SK-N-SH (cell line): ENCODE measurements at regions not wholly inside any gene's neighbourhood (a gene's known extent, or its start where the extent isn't known, plus 50 kb on each side); places are given as distances from the start of the nearest gene placed in this dataset.
"Not testable (repeated sequence)": the region's sequence is repeated elsewhere in the genome, so short reads cannot be mapped to it uniquely, and the experiment has no call there.

Source experiments
- CHD2 ChIP-seq: fragments of 150-350 bp; IDR thresholded peaks from 2 replicates; pipeline ENCODE4 v1.6.1; 2018; ENCODE audit warnings: low read length; ENCODE audit not compliant: partially characterized antibody
- EP300 ChIP-seq, 2 experiments: IDR thresholded peaks; 2 replicates each; pipeline versions ENCODE4 v1.4.0 to v1.6.1; 2012; ENCODE audit warnings: borderline replicate concordance in 1 of 2, low read depth in 1 of 2, low read length in 1 of 2
- EZH2phosphoT487 ChIP-seq: fragments of 200-600 bp; sonication (generic); IDR thresholded peaks from 2 replicates; pipeline ENCODE4 v1.6.1; 2017; ENCODE audit warnings: low read depth, mixed run types, mild to moderate bottlenecking, antibody characterized with exemption, moderate library complexity, borderline replicate concordance
- FOXM1 ChIP-seq: IDR thresholded peaks from 2 replicates; pipeline ENCODE4 v1.4.0; 2012; ENCODE audit warnings: low read depth, mild to moderate bottlenecking
- MAX ChIP-seq: IDR thresholded peaks from 2 replicates; pipeline ENCODE4 v1.4.0; 2012; ENCODE audit warnings: low read depth
- POLR2AphosphoS5 ChIP-seq: IDR thresholded peaks from 2 replicates; pipeline ENCODE4 v1.6.1; 2012; ENCODE audit warnings: low read depth, low read length
- RAD21 ChIP-seq: IDR thresholded peaks from 2 replicates; pipeline ENCODE4 v1.6.1; 2012; ENCODE audit warnings: mild to moderate bottlenecking, low read length
- RFX5 ChIP-seq: IDR thresholded peaks from 2 replicates; pipeline ENCODE4 v1.6.1; 2012; ENCODE audit warnings: mild to moderate bottlenecking, improper control_type of control experiment, low read length
- SIN3A ChIP-seq: IDR thresholded peaks from 2 replicates; pipeline ENCODE4 v1.6.1; 2012; ENCODE audit warnings: low read depth, mild to moderate bottlenecking, low read length, moderate library complexity, borderline replicate concordance
- SMC3 ChIP-seq: IDR thresholded peaks from 2 replicates; pipeline ENCODE4 v1.6.1; 2012; ENCODE audit warnings: low read depth, low read length, improper control_type of control experiment
- TEAD4 ChIP-seq: IDR thresholded peaks from 2 replicates; pipeline ENCODE4 v1.4.0; 2012; ENCODE audit warnings: mild to moderate bottlenecking, borderline replicate concordance; ENCODE audit not compliant: insufficient read depth
- YY1 ChIP-seq: IDR thresholded peaks from 2 replicates; pipeline ENCODE4 v1.4.0; 2012; ENCODE audit warnings: low read depth, mild to moderate bottlenecking
- TF ChIP-seq, protein P1 (sequence below): fragments of 200-600 bp; sonication (generic); IDR thresholded peaks from 2 replicates; pipeline ENCODE4 v1.6.1; 2017; ENCODE audit warnings: antibody characterized with exemption, mild to moderate bottlenecking, moderate library complexity

DNA sequence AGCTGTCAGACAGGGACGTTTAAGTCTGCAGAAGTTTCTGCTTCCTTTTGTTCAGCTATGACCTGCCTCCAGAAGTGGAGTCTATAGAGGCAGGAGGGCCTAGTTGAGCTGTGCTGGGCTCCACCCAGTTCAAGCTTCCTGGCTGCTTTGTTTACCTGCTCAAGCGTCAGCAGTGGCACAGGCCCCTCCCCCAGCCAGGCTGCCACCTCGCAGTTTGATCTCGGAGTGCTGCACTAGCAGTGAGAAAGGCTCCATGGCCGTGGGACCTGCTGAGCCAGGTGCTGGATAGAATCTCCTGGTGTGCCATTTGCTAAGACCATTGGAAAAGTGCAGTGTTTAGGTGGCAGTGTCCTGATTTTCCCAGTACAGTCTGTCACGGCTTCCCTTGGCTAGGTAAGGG lies 887.6 kb upstream of the ADGRL4 start:
- TF ChIP-seq, protein P1, sequence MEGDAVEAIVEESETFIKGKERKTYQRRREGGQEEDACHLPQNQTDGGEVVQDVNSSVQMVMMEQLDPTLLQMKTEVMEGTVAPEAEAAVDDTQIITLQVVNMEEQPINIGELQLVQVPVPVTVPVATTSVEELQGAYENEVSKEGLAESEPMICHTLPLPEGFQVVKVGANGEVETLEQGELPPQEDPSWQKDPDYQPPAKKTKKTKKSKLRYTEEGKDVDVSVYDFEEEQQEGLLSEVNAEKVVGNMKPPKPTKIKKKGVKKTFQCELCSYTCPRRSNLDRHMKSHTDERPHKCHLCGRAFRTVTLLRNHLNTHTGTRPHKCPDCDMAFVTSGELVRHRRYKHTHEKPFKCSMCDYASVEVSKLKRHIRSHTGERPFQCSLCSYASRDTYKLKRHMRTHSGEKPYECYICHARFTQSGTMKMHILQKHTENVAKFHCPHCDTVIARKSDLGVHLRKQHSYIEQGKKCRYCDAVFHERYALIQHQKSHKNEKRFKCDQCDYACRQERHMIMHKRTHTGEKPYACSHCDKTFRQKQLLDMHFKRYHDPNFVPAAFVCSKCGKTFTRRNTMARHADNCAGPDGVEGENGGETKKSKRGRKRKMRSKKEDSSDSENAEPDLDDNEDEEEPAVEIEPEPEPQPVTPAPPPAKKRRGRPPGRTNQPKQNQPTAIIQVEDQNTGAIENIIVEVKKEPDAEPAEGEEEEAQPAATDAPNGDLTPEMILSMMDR = not testable (repeated sequence)
- not testable (repeated sequence) for TF ChIP-seq EZH2phosphoT487; MAX; FOXM1; YY1; RFX5; EP300 (IDR thresholded peaks at IDR 0.05; ENCODE audit: borderline replicate concordance in 1 of 2, low read depth in 1 of 2, low read length in 1 of 2); POLR2AphosphoS5; SIN3A; CHD2; RAD21; SMC3; TEAD4
